HG02763 (cell line): ENCODE measurements at regions not wholly inside any gene's neighbourhood (a gene's known extent, or its start where the extent isn't known, plus 50 kb on each side); places are given as distances from the start of the nearest gene placed in this dataset.

Experiments
- ATAC-seq: cut with Tn5 transposase; IDR thresholded peaks from one replicate; pipeline ENCODE4 v1.9.1; 2021; ENCODE audit warnings: mild to moderate bottlenecking, moderate library complexity; ENCODE audit not compliant: unreplicated experiment

DNA sequence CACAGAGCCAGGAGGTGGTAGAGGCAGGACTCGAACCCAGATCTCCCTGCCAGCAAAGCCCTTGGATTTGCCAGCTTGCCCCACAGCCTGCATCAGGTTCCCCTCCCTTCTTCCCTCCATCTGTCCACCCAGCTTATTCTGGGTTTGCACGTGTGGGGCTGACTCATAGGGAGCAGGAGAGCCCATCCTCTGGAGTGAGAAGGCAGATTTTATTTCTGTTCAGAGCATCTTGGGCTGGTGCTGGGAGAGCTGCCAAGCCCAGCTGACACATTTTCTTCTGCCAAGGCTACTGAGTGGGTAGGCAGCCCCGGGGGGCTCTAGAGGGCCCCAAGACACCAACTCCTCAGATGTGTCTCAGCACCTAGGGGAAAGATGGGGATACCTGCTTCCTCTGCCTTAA is 106.3 kb upstream of the CRHR1 start:
- no peak for ATAC-seq

- no peak for ATAC-seq
Measured at GRCh38 chr17:45679426-45679825, 104.7 kb upstream of the CRHR1 start.

GRCh38 chr17:45680360-45680759 is 103.8 kb upstream of the CRHR1 start:
- no peak for ATAC-seq

- no peak for ATAC-seq
Measured at GRCh38 chr17:45681706-45682105, 102.4 kb upstream of the CRHR1 start.

DNA sequence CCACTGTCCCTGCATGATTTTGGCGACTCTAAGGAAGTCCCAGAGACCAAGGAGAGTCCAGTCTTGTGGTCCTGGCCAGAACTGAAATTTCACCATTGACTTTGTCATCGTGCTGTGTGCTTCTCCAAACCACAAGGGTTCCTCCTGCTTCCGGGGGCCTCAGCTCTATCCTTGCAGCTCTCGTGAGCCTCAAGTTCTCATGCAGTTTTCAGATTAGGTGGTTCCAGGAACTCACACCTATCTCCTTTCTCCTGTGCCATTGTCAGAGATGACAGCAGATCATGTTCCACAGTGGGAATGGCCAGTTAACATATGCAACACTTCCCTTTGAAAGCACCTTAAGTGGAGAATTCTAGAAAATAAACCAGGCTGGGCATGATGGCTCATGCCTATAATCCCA is 97.9 kb upstream of the CRHR1 start:
- no peak for ATAC-seq

DNA sequence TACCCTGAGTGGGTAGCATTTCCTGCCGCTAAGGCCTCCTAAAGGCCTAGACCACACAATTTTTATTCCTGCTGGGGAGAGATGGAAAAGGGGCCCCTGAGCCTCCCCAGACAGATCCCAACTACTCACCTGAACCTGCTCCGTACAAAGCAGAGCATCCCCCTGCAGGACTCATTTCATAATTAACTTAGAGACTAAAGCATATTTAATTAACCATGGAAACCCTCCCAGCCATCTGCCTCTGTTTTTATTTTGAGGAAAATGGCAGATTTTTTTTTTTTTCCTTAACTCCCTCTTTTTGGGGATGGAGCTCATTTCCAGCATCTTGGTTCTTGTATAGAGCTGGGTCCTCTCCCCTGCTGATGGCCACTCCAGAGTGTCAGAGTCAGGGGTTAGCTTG is 96.5 kb upstream of the CRHR1 start:
- no peak for ATAC-seq

GRCh38 chr17:45688353-45688752 is 95.8 kb upstream of the CRHR1 start:
- no peak for ATAC-seq

GRCh38 chr17:45688820-45689219 is 95.3 kb upstream of the CRHR1 start:
- no peak for ATAC-seq

DNA sequence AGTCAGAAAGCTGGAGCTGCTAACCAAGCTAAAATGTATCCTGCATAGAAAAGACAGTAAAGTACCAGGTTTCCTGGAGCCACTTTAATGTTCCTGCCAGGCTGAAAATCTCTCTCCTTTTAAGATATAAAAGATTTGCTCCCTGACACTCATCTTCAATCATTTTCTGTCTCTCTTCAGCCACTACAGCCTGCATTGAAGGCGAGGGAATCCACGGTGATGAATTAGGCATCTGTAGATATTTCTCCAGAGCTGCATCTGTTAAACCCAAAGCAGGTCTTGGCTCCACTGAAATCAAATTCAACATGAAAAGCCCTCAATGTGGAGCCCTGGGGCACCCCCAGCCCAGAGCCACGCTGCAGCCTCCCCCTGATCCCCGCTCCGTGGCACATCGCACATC is 94.7 kb upstream of the CRHR1 start:
- ATAC-seq, result no peak

GRCh38 chr17:45690625-45691275 is 93.4 kb upstream of the CRHR1 start:
- ATAC-seq, result no peak

DNA sequence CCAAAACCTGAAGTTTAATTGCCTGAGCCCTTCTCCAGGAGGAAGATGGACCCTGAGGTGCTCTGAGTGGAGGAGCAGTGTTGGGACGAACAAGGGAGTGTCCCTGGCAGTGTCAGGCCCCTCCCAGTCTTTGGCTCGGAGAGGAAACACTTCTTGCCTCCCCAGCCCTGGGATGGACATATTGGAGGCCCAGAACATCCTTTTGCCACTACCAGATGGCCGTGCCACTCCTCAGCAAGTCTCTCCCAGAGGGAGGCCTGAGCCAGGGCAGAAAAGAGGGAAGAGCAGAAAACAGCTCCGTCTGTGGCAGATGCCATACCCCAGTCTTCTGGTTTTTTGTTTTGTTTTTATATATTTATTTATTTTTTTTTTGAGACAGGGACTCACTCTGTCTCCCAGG is 91.5 kb upstream of the CRHR1 start:
- ATAC-seq, result no peak

DNA sequence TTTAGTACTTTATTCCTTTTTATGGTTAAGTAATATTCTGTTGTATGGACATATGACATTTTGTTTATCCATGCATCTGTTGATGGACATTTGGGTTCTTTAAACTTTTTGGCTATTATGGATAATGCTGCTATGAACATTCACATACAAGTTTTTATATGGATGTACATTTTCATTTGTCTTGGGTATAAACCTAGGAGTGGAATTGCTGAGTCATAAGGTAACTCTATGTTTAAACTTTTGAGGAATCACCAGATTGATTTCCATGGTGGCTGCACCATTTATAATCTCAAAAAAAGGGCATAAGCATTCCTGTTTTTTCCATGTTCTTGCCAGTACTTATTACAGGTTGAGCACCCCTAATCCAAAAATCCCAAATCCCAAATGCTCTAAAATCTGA is 90.3 kb upstream of the CRHR1 start:
- no peak for ATAC-seq

- ATAC-seq, result no peak
Measured at GRCh38 chr17:45696442-45696841, 87.7 kb upstream of the CRHR1 start.

- ATAC-seq, result no peak
Measured at GRCh38 chr17:45697076-45697475, 87.0 kb upstream of the CRHR1 start.

- no peak for ATAC-seq
Measured at GRCh38 chr17:45700171-45701090, 83.7 kb upstream of the CRHR1 start.

- no peak for ATAC-seq
Measured at GRCh38 chr17:45702666-45703266, 81.4 kb upstream of the CRHR1 start.

DNA sequence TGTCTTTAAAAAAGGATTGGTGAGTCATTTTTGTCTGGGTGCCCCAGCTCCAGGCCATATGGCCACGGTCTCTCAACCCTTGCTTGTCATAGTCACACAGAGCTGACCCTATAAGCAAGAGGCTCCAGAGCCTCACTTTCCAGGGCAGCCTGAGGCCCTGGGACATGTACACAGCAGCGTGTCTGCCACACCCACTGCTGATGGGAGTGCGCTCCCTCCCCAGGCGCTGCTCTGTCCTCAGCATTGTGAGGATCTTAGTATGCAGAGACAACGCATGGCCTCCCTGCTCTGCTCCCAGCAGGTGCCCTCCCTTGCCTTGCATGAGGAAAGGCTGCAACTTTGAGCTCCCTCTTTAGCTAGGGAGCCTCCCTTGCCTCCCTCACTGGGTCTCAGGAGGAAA is 80.8 kb upstream of the CRHR1 start:
- ATAC-seq, result no peak

DNA sequence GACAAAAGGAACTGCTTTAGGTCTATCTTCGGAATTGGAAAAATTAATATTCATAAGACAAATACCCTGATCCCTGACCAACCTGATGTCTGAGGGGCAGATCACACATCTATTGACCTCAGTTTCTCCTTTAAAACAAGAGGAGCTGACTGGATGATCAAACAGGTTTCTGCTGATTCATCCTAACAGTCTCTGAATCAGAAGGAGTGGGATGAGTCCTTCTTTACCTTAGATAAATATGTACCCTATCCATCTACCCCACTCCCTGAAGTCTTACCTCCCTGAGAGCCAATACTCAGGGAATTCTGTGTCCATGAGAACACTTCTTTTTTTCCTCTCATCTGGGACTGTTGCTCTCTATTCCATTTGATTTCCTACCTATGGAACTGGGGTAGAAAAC is 80.3 kb upstream of the CRHR1 start:
- ATAC-seq, result no peak

DNA sequence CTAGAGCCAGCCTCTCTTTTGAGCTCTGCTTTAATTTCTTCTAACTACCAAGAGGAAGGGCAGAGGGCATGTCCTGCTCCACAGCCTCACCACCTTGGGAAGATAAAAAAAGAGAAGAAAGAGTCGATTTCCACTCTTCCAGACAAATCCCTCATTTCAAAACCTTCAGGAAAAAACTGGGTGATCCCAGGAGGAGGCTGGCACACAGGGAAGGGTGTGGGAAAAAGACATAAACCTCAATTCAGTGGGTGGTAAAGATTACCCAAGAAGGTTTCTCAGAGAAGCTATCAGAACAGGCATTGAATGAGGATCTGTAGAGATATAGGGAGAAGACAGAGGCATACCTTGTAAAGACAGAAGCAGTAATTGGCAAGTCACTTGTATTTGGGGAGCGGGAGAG is 79.9 kb upstream of the CRHR1 start:
- ATAC-seq, result no peak

DNA sequence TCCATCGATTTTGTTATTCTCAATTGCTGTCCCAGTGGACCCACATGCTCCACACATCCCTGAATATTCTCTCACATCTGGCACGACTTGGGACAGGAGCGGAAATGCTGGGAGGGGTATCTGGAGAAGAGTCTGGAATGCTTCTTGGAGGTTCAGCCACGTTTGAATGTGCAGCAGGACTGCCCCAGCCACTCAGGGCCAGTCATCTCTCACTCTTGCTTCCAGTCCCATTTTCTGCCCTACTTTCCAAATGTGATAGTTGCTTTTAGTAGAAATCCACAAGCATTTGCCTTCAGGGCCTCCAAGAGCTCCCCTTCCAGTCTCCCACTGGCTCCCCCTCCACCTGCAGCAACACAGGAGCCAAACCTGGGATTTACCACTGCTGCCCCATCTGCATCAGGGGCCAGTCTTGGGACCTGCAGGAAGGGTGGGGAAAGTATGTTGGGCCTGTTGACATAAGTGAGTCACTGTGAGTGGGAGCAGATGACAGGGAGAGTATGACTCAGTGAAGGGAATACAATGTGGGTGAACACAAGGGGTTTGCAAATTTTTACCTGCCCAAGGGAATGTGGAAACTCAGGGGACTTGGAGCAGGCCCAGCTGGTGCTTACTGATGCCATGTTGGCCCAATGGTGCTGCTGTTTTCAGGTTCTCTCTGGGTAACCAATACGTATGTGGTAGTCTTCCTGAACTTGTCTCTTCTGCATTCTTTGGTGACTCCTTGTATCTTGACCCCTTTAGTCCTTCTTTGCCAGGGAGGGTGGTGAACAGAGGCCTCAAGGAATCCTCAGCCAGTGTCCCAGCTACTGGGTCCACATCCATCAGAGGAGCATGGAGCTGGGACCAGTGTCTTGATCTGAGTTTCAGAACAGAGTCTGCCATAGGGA is 78.8 kb upstream of the CRHR1 start:
- no peak for ATAC-seq

DNA sequence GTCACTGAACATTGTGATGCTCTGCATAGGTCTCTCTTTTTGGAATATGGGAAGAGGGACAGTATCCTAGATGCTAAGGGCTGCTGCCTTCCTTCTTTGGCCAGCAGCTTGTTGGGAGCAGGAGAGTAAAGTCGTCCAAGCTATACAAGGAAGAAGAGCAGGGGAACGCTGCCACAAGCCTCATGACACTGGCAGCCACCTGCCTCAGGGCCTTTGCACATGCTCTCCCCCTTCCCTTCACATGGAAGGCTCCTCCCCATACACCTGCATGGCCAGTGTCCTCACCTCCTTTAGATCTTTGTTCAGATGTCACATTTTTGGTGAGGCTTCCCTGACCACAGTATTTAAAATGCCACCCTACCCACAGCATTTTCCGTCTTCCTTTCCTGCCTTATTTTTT is 78.1 kb upstream of the CRHR1 start:
- no peak for ATAC-seq
